Upper lobe of right lung (tissue), 1 donor: ENCODE measurements at regions not wholly inside any gene's neighbourhood (a gene's known extent, or its start where the extent isn't known, plus 50 kb on each side); places are given as distances from the start of the nearest gene placed in this dataset.

Experiments used
- ATAC-seq: fragments of 200-7000 bp; cut with Tn5 transposase; one replicate; pipeline ENCODE4 v1.9.1; 2020; ENCODE audit warnings: mild to moderate bottlenecking, moderate library complexity
- DNase-seq: peaks from one replicate; pipeline ENCODE4 v3.0.0-alpha.2; 2020
- H3K27ac ChIP-seq: fragments of 200-600 bp; one replicate; pipeline ENCODE4 v1.8.0; 2022
- H3K27me3 ChIP-seq: fragments of 200-600 bp; one replicate; pipeline ENCODE4 v1.8.0; 2022; ENCODE audit warnings: mild to moderate bottlenecking
- H3K36me3 ChIP-seq: fragments of 200-600 bp; one replicate; pipeline ENCODE4 v1.8.0; 2022
- H3K4me1 ChIP-seq: fragments of 200-600 bp; one replicate; pipeline ENCODE4 v1.8.0; 2022
- H3K4me3 ChIP-seq: fragments of 200-600 bp; one replicate; pipeline ENCODE4 v1.8.0; 2022; ENCODE audit warnings: mild to moderate bottlenecking
- H3K9me3 ChIP-seq: fragments of 200-600 bp; one replicate; pipeline ENCODE4 v1.8.0; 2022
- intact Hi-C: fragments of 100-400 bp; cut with DNase I; formaldehyde crosslinking; loops from one replicate; pipeline ENCODE4 v1.11.0; 2022
- TF ChIP-seq, protein P1 (sequence below): fragments of 200-600 bp; IDR thresholded peaks from one replicate; pipeline ENCODE4 v1.8.0; 2022; ENCODE audit warnings: antibody characterized with exemption
- donor health status: DM: no; HTN: yes; CAD: no; lungs with severe emphysema.

GRCh38 chr12:34358198-34358597 lies 335.9 kb downstream of the ALG10 start:
- ATAC-seq (no peak), DNase-seq (no peak)
- Histone ChIP-seq H3K36me3 (no peaks in the 10 kb centered on the region), H3K9me3 (no peaks in the 10 kb centered on the region), H3K27ac (no peak overlapping the region), H3K27me3 (no peaks in the 10 kb centered on the region), H3K4me1 (no peaks in the 10 kb centered on the region), H3K4me3 (no peak overlapping the region)
- TF ChIP-seq, protein P1, sequence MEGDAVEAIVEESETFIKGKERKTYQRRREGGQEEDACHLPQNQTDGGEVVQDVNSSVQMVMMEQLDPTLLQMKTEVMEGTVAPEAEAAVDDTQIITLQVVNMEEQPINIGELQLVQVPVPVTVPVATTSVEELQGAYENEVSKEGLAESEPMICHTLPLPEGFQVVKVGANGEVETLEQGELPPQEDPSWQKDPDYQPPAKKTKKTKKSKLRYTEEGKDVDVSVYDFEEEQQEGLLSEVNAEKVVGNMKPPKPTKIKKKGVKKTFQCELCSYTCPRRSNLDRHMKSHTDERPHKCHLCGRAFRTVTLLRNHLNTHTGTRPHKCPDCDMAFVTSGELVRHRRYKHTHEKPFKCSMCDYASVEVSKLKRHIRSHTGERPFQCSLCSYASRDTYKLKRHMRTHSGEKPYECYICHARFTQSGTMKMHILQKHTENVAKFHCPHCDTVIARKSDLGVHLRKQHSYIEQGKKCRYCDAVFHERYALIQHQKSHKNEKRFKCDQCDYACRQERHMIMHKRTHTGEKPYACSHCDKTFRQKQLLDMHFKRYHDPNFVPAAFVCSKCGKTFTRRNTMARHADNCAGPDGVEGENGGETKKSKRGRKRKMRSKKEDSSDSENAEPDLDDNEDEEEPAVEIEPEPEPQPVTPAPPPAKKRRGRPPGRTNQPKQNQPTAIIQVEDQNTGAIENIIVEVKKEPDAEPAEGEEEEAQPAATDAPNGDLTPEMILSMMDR = no peak
- intact Hi-C loops = no loop called here

DNA sequence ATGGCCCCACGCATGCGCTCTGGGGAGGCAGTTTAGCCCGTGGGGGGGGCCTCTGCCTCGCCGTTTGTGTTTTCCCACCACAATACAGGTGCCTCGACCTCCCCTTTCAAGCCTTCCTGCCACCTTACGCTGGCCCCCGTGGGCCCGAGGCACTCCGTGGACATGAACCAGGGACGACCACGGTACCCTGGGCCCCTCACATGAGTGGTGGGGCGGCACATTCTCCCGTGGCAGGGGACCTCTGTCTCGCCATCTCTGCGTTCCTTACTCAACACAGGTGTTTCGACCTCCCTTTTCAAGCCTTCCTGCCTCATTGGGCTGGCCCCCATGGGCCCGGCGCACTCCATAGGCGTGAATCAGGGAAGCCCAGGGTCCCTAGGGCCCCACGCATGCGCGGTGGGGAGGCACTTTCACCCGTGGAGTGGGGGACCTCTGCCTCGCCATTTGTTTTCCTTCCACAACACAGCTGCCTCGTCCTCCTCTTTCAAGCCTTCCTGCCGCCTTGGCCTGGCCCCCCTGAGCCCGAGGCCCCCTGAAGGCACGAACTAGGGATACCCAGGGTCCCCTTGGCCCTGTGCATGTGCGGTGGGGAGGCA lies 339.5 kb downstream of the ALG10 start:
- TF ChIP-seq, protein P1 = no peak
- no peak overlapping the region for H3K4me3 ChIP-seq
- DNase-seq (no peak), ATAC-seq (no peak)
- no peaks in the 10 kb centered on the region for H3K4me1 ChIP-seq
- H3K36me3 ChIP-seq = no peaks in the 10 kb centered on the region
- no peaks in the 10 kb centered on the region for H3K9me3 ChIP-seq
- H3K27me3 ChIP-seq = no peaks in the 10 kb centered on the region
- H3K27ac ChIP-seq = no peak overlapping the region
- intact Hi-C loops = no loop called here

GRCh38 chr12:34363050-34363673 lies 340.9 kb downstream of the ALG10 start:
- ATAC-seq (no peak), DNase-seq (no peak)
- Histone ChIP-seq H3K27me3 (no peaks in the 10 kb centered on the region), H3K36me3 (no peaks in the 10 kb centered on the region), H3K27ac (no peak overlapping the region), H3K9me3 (peaks cover 3% of the 10 kb centered on the region), H3K4me3 (no peak overlapping the region), H3K4me1 (no peaks in the 10 kb centered on the region)
- TF ChIP-seq, protein P1 = no peak
- intact Hi-C loops = no loop called here

DNA sequence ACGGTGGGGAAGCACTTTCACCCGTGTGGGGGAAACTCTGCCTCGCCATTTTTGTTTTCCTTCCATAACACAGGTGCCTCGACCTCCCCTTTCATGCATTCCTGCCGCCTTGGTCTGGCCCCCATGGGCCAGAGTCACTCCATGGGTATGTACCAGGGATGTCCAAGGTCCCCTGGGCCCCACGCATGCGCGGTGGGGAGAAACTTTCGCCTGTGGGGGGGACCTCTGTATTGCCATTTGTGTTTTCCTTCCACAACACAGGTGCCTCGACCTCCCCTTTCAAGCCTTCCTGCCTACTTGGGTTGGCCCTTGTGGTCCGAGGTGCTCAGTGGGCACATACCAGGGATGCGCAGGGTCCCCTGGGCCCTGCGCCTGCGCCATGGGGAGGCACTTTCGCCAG lies 345.8 kb downstream of the ALG10 start:
- H3K4me3 ChIP-seq = no peak overlapping the region
- ATAC-seq = no peak
- no peaks in the 10 kb centered on the region for H3K27me3 ChIP-seq
- no peak for DNase-seq
- no peak overlapping the region for H3K27ac ChIP-seq
- H3K4me1 ChIP-seq = no peaks in the 10 kb centered on the region
- no peaks in the 10 kb centered on the region for H3K36me3 ChIP-seq
- TF ChIP-seq, protein P1 = no peak
- intact Hi-C loops = no loop called here
- peaks cover 5% of the 10 kb centered on the region for H3K9me3 ChIP-seq

DNA sequence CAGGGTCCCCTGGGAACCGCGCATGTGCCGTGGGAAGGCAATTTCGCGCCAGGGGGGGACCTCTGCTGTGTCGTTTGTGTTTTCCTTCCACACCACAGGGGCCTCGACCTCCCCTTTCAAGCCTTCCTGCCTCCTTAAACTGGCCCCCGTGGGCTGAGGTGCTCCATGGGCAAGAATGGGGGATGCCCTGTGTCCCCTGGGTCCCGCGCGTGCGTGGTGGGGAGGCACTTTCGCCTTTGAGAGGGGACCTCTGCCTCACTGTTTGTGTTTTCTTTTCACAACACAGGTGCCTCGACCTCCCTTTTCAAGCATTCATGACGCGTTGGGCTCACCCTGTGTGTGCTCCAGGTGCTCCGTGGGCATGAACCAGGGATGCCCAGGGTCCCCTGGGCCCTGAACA lies 348.8 kb downstream of the ALG10 start:
- H3K27me3 ChIP-seq = no peaks in the 10 kb centered on the region
- no peak overlapping the region for H3K27ac ChIP-seq
- peaks cover 5% of the 10 kb centered on the region for H3K9me3 ChIP-seq
- intact Hi-C loops = no loop called here
- TF ChIP-seq, protein P1 = no peak
- no peak for ATAC-seq
- H3K4me1 ChIP-seq = no peaks in the 10 kb centered on the region
- H3K4me3 ChIP-seq = no peak overlapping the region
- H3K36me3 ChIP-seq = no peaks in the 10 kb centered on the region
- no peak for DNase-seq
